ENCODE measurements at regions not wholly inside any gene's neighbourhood (a gene's known extent, or its start where the extent isn't known, plus 50 kb on each side); places are given as distances from the start of the nearest gene placed in this dataset.

DNA sequence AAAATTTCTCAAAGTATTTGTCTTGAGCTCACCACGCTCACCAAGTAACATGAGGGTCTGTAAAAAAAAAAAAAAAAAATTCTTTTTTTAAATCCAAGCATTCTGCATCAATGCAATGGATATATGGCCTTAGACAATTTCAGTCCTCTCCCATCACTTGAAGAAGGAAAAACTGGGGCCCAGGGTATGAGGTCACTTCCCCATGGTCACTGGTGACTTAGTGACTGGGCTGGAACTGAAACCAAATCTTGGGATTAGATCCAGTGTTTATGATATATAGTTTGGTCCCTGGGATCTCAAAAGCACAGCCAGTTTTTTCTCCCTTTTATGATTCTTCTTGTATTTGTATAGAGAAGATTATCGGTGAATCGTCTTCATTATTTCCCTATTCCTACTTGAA lies 477.9 kb upstream of the TNP1 start:
- TF ChIP-seq, protein P1, sequence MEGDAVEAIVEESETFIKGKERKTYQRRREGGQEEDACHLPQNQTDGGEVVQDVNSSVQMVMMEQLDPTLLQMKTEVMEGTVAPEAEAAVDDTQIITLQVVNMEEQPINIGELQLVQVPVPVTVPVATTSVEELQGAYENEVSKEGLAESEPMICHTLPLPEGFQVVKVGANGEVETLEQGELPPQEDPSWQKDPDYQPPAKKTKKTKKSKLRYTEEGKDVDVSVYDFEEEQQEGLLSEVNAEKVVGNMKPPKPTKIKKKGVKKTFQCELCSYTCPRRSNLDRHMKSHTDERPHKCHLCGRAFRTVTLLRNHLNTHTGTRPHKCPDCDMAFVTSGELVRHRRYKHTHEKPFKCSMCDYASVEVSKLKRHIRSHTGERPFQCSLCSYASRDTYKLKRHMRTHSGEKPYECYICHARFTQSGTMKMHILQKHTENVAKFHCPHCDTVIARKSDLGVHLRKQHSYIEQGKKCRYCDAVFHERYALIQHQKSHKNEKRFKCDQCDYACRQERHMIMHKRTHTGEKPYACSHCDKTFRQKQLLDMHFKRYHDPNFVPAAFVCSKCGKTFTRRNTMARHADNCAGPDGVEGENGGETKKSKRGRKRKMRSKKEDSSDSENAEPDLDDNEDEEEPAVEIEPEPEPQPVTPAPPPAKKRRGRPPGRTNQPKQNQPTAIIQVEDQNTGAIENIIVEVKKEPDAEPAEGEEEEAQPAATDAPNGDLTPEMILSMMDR (IDR thresholded peaks at IDR 0.05) = no peak
- TF ChIP-seq POLR2AphosphoS5 (IDR thresholded peaks at IDR 0.05) = no peak
